ENCODE measurements at regions not wholly inside any gene's neighbourhood (a gene's known extent, or its start where the extent isn't known, plus 50 kb on each side); places are given as distances from the start of the nearest gene placed in this dataset.

GRCh38 chr4:166594326-166594946 lies 639.9 kb downstream of the SPOCK3 start:
- no peaks in the 10 kb centered on the region for H3K27me3 ChIP-seq (ENCODE audit: control insufficient read depth, insufficient read depth, low read length)
- H3K36me3 ChIP-seq (ENCODE audit: control insufficient read depth, insufficient read depth, low read length) = no peaks in the 10 kb centered on the region
- H3K27ac ChIP-seq (ENCODE audit: low read length) = no peak overlapping the region
- H3K9me3 ChIP-seq (ENCODE audit: control insufficient read depth, insufficient read depth, low read length) = no peaks in the 10 kb centered on the region
- no peaks in the 10 kb centered on the region for H3K4me1 ChIP-seq (ENCODE audit: control insufficient read depth, insufficient read depth, low read length)
- whole genome bisulfite sequencing (ENCODE audit: insufficient coverage, insufficient read length) = no CpG with 5 or more reads among the region's 1 CpG
- peak; percentile 55 for DNase-seq (ENCODE audit: low read depth, low spot score)
- no peak overlapping the region for H3K4me3 ChIP-seq (ENCODE audit: low read length)

DNA sequence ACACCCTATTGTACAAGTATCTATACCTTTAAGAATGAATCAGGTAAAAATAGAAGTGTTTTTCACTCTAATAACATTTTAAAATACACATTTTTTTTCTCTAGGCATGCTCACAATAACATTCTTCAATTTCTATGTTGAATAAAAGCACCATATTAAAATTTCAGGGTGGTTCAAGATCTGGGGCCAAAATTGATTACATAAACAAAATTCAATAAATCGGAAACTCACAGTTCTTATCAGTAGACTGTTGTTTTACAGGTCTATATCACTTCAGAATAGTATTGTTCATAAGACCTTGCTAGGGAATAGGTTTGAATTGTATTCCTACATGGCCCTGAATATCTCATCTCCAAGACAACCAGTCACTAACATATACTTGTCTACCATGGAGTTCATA lies 634.0 kb downstream of the SPOCK3 start:
- H3K9me3 ChIP-seq (ENCODE audit: control insufficient read depth, insufficient read depth, low read length) = no peaks in the 10 kb centered on the region
- H3K4me1 ChIP-seq (ENCODE audit: control insufficient read depth, insufficient read depth, low read length) = no peaks in the 10 kb centered on the region
- H3K27me3 ChIP-seq (ENCODE audit: control insufficient read depth, insufficient read depth, low read length) = no peaks in the 10 kb centered on the region
- H3K36me3 ChIP-seq (ENCODE audit: control insufficient read depth, insufficient read depth, low read length) = no peaks in the 10 kb centered on the region
- DNase-seq (ENCODE audit: low read depth, low spot score) = no peak
- no peak overlapping the region for H3K27ac ChIP-seq (ENCODE audit: low read length)
- no peak overlapping the region for H3K4me3 ChIP-seq (ENCODE audit: low read length)
- WGBS (ENCODE audit: insufficient coverage, insufficient read length) = no CpG with 5 or more reads among the region's 1 CpG

DNA sequence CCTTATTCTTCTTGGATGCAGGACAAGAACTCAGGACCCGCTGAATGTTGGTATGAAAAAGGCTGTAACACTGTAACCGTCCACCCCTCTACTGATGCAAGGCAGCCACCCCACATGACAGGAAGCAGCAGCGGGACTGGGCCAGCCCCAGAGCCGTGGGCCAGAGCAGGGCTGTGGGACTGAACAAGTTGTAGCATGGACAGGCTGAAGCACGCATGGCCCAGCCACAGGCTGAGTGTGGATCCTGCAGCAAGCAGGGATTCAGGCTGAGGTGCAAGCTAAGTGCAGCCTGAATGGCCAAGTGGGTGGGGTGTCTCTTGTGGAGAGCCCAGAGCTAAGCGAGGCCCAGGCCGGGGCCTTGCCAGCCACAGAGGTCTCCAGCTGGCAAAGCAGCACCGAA lies 632.2 kb downstream of the SPOCK3 start:
- Histone ChIP-seq H3K9me3 (ENCODE audit: control insufficient read depth, insufficient read depth, low read length) (no peaks in the 10 kb centered on the region), H3K27ac (ENCODE audit: low read length) (no peak overlapping the region), H3K4me1 (ENCODE audit: control insufficient read depth, insufficient read depth, low read length) (no peaks in the 10 kb centered on the region), H3K27me3 (ENCODE audit: control insufficient read depth, insufficient read depth, low read length) (no peaks in the 10 kb centered on the region), H3K36me3 (ENCODE audit: control insufficient read depth, insufficient read depth, low read length) (no peaks in the 10 kb centered on the region), H3K4me3 (ENCODE audit: low read length) (no peak overlapping the region)
- no CpG with 5 or more reads among the region's 8 CpGs for WGBS (ENCODE audit: insufficient coverage, insufficient read length)
- DNase-seq (ENCODE audit: low read depth, low spot score) = no peak

DNA sequence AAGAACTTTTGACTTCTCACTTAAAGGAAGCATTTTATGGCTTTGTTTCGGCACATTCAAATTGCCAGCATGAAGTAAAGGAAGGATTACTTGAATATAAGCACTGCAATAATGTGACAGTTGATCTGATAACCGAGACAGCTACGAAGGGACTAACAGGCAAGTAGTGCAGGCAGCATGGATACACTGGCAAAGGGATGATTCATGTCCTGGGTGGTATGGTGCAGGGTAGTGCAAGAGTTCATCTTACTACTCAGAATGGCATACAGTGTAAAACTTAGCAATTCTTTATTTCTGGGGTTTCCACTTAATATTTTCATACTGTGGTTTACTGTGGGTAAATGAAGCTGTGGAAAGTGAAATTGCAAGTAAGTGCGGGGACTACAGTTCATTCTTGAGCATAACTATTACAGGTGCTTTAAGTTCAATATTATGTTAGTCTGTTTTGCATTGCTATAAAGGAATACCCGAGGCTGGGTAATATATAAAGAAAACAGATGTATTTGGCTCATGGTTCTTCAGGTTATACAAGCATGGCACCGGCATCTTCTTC lies 611.8 kb downstream of the SPOCK3 start:
- no peak for DNase-seq (ENCODE audit: low read depth, low spot score)
- WGBS (ENCODE audit: insufficient coverage, insufficient read length) = no CpG with 5 or more reads among the region's 6 CpGs
- no peaks in the 10 kb centered on the region for H3K36me3 ChIP-seq (ENCODE audit: control insufficient read depth, insufficient read depth, low read length)
- H3K27me3 ChIP-seq (ENCODE audit: control insufficient read depth, insufficient read depth, low read length) = no peaks in the 10 kb centered on the region
- no peak overlapping the region for H3K4me3 ChIP-seq (ENCODE audit: low read length)
- no peaks in the 10 kb centered on the region for H3K4me1 ChIP-seq (ENCODE audit: control insufficient read depth, insufficient read depth, low read length)
- H3K9me3 ChIP-seq (ENCODE audit: control insufficient read depth, insufficient read depth, low read length) = no peaks in the 10 kb centered on the region
- no peak overlapping the region for H3K27ac ChIP-seq (ENCODE audit: low read length)

DNA sequence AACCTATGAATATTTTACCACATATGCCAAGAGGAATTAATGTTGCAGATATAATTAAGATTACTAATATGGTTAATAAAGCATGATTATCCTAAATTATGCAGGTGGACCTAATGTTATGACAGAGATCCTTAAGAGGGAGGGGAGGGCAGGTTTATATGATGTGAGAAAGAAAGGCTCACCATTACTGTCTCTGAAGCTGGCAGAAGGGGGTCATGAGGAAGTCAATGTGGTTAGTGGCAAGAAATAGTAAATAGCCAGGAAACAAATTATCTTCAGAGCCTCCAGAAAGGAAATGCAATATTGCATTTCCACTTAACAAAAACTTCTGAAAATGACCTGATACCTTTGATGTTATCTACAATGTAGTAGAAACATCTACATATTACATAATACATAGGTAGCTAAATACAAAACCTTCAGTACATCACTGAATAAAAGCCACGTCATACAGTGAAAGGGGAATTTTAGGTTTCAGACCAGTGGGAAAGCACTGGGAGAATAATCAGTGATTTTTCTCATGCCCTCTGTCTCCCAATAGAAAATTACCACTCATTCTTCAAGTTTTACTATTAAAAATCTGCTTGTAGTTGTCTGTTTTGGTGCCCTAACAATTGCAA lies 609.2 kb downstream of the SPOCK3 start:
- H3K36me3 ChIP-seq (ENCODE audit: control insufficient read depth, insufficient read depth, low read length) = no peaks in the 10 kb centered on the region

GRCh38 chr4:166628454-166628853 lies 605.8 kb downstream of the SPOCK3 start:
- no peak overlapping the region for H3K4me3 ChIP-seq (ENCODE audit: low read length)
- no peak for DNase-seq (ENCODE audit: low read depth, low spot score)
- no peaks in the 10 kb centered on the region for H3K4me1 ChIP-seq (ENCODE audit: control insufficient read depth, insufficient read depth, low read length)
- H3K27ac ChIP-seq (ENCODE audit: low read length) = no peak overlapping the region
- H3K36me3 ChIP-seq (ENCODE audit: control insufficient read depth, insufficient read depth, low read length) = no peaks in the 10 kb centered on the region
- WGBS (ENCODE audit: insufficient coverage, insufficient read length) = no CpG with 5 or more reads among the region's 2 CpGs
- H3K27me3 ChIP-seq (ENCODE audit: control insufficient read depth, insufficient read depth, low read length) = no peaks in the 10 kb centered on the region
- no peaks in the 10 kb centered on the region for H3K9me3 ChIP-seq (ENCODE audit: control insufficient read depth, insufficient read depth, low read length)

More for the DNA sequence above, 609.2 kb downstream of the SPOCK3 start:
- WGBS (ENCODE audit: insufficient coverage, insufficient read length) = no CpG with 5 or more reads among the region's 1 CpG
- DNase-seq (ENCODE audit: low read depth, low spot score) = no peak
- no peaks in the 10 kb centered on the region for H3K9me3 ChIP-seq (ENCODE audit: control insufficient read depth, insufficient read depth, low read length)
- no peaks in the 10 kb centered on the region for H3K4me1 ChIP-seq (ENCODE audit: control insufficient read depth, insufficient read depth, low read length)
- H3K4me3 ChIP-seq (ENCODE audit: low read length) = no peak overlapping the region
- no peak overlapping the region for H3K27ac ChIP-seq (ENCODE audit: low read length)
- H3K27me3 ChIP-seq (ENCODE audit: control insufficient read depth, insufficient read depth, low read length) = no peaks in the 10 kb centered on the region

DNA sequence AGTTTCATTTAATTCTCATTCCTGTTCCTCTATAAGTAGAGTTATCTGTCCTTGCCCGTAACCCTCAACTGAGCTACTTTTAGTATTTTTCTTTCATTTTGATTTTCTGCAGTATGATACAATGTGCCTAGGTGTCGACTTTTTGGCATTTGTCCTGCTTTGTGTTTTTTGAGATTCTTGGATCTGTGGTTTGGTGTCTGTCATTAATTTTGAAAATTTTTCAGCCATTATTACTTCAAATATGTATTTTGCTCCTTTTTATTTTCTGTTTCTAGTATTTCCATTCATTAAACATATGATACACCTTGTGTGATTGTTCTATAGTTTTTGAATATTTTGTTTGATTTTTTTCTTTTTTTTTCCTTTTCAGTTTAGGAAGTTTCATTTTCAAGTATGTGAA lies 598.9 kb downstream of the SPOCK3 start:
- WGBS (ENCODE audit: insufficient coverage, insufficient read length) = no CpG with 5 or more reads among the region's 2 CpGs
- Histone ChIP-seq H3K27me3 (ENCODE audit: control insufficient read depth, insufficient read depth, low read length) (no peaks in the 10 kb centered on the region), H3K4me1 (ENCODE audit: control insufficient read depth, insufficient read depth, low read length) (no peaks in the 10 kb centered on the region), H3K9me3 (ENCODE audit: control insufficient read depth, insufficient read depth, low read length) (no peaks in the 10 kb centered on the region), H3K27ac (ENCODE audit: low read length) (no peak overlapping the region), H3K4me3 (ENCODE audit: low read length) (no peak overlapping the region), H3K36me3 (ENCODE audit: control insufficient read depth, insufficient read depth, low read length) (no peaks in the 10 kb centered on the region)
- no peak for DNase-seq (ENCODE audit: low read depth, low spot score)

- Histone ChIP-seq H3K27me3 (ENCODE audit: control insufficient read depth, insufficient read depth, low read length) (no peaks in the 10 kb centered on the region), H3K27ac (ENCODE audit: low read length) (no peak overlapping the region), H3K9me3 (ENCODE audit: control insufficient read depth, insufficient read depth, low read length) (no peaks in the 10 kb centered on the region), H3K4me1 (ENCODE audit: control insufficient read depth, insufficient read depth, low read length) (no peaks in the 10 kb centered on the region), H3K36me3 (ENCODE audit: control insufficient read depth, insufficient read depth, low read length) (no peaks in the 10 kb centered on the region), H3K4me3 (ENCODE audit: low read length) (no peak overlapping the region)
- DNase-seq (ENCODE audit: low read depth, low spot score) = no peak
- no CpG with 5 or more reads among the region's 2 CpGs for WGBS (ENCODE audit: insufficient coverage, insufficient read length)
These were observed 596.5 kb downstream of the SPOCK3 start for GRCh38 chr4:166637816-166638215.

DNA sequence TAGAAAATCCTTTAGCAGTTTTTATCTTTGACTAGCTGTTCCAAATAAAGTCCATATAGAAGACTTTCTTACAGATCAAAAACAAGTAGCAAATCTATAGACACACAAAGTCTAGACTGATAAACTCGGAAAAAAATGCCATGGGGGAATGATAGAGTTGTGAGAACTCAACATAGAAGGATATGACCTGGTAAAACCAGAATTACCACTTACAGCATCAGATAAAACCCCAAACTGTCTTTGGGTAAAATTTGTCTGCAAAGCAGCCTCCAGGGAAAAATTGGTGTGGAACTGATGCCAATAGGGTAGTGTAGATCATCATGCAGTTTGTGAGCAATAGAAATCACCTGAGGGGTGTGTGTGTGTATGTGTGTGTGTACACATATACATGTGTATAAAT lies 579.1 kb downstream of the SPOCK3 start:
- WGBS (ENCODE audit: insufficient coverage, insufficient read length) = no CpG with 5 or more reads among the region's 1 CpG
- no peak overlapping the region for H3K4me3 ChIP-seq (ENCODE audit: low read length)
- no peaks in the 10 kb centered on the region for H3K36me3 ChIP-seq (ENCODE audit: control insufficient read depth, insufficient read depth, low read length)
- H3K9me3 ChIP-seq (ENCODE audit: control insufficient read depth, insufficient read depth, low read length) = no peaks in the 10 kb centered on the region
- H3K27me3 ChIP-seq (ENCODE audit: control insufficient read depth, insufficient read depth, low read length) = no peaks in the 10 kb centered on the region
- no peak overlapping the region for H3K27ac ChIP-seq (ENCODE audit: low read length)
- no peaks in the 10 kb centered on the region for H3K4me1 ChIP-seq (ENCODE audit: control insufficient read depth, insufficient read depth, low read length)
- DNase-seq (ENCODE audit: low read depth, low spot score) = no peak

GRCh38 chr4:166655705-166656104 lies 578.6 kb downstream of the SPOCK3 start:
- Histone ChIP-seq H3K36me3 (ENCODE audit: control insufficient read depth, insufficient read depth, low read length) (no peaks in the 10 kb centered on the region), H3K9me3 (ENCODE audit: control insufficient read depth, insufficient read depth, low read length) (no peaks in the 10 kb centered on the region), H3K27ac (ENCODE audit: low read length) (no peak overlapping the region), H3K4me1 (ENCODE audit: control insufficient read depth, insufficient read depth, low read length) (no peaks in the 10 kb centered on the region), H3K4me3 (ENCODE audit: low read length) (no peak overlapping the region), H3K27me3 (ENCODE audit: control insufficient read depth, insufficient read depth, low read length) (no peaks in the 10 kb centered on the region)
- no peak for DNase-seq (ENCODE audit: low read depth, low spot score)
- no CpG with 5 or more reads among the region's 5 CpGs for WGBS (ENCODE audit: insufficient coverage, insufficient read length)

GRCh38 chr4:166657261-166657660 lies 577.0 kb downstream of the SPOCK3 start:
- no peak for DNase-seq (ENCODE audit: low read depth, low spot score)
- no peak overlapping the region for H3K27ac ChIP-seq (ENCODE audit: low read length)
- no peaks in the 10 kb centered on the region for H3K4me1 ChIP-seq (ENCODE audit: control insufficient read depth, insufficient read depth, low read length)
- H3K27me3 ChIP-seq (ENCODE audit: control insufficient read depth, insufficient read depth, low read length) = no peaks in the 10 kb centered on the region
- no CpG with 5 or more reads among the region's 3 CpGs for WGBS (ENCODE audit: insufficient coverage, insufficient read length)
- no peaks in the 10 kb centered on the region for H3K36me3 ChIP-seq (ENCODE audit: control insufficient read depth, insufficient read depth, low read length)
- no peaks in the 10 kb centered on the region for H3K9me3 ChIP-seq (ENCODE audit: control insufficient read depth, insufficient read depth, low read length)
- H3K4me3 ChIP-seq (ENCODE audit: low read length) = no peak overlapping the region
